HT1080 (cell line): ENCODE measurements at regions not wholly inside any gene's neighbourhood (a gene's known extent, or its start where the extent isn't known, plus 50 kb on each side); places are given as distances from the start of the nearest gene placed in this dataset.

Experiments
- DNase-seq: peaks from one replicate; pipeline ENCODE4 v3.0.0-alpha.2; 2015; ENCODE audit warnings: low read depth

DNA sequence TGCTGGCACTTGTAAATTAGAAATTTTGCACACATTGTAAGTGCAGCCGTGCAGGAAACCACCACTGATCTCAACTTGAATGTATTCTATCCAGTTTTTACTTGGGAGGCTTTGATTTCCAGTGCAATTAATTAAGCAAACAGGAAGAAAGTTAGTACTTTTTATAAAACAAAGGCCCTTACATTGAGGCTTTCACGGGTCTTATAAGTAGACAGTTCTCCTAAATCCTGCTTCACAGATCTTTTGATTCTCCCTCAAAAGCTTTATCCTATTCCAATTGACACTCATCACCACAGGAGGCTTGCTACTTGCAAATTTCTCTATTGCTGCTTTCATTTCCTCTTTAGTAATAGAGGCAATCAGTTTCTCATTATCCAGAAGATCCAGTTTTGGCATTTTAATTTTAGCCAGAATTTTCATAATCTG lies 90.1 kb downstream of the ERCC5 start:
- no peak for DNase-seq

DNA sequence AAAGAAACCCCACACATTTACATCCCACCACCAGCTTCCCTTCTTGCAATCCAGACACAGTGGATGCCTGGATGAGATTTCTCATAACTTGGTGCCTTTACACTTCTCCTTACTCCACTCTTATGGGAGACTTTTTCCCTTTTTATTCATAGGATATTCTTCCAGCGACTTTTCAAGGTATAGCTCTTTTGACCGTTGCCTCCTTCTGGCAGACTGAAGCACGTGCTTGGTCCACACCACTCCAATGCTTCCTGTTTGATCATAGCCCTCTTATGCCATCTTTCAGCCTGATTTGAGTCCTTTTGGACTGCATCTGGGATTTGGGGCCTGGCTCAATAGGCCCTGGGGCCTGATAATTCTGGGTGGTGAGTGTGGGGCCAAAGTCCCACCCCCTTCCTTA lies 87.7 kb downstream of the ERCC5 start:
- DNase-seq: no peak

DNA sequence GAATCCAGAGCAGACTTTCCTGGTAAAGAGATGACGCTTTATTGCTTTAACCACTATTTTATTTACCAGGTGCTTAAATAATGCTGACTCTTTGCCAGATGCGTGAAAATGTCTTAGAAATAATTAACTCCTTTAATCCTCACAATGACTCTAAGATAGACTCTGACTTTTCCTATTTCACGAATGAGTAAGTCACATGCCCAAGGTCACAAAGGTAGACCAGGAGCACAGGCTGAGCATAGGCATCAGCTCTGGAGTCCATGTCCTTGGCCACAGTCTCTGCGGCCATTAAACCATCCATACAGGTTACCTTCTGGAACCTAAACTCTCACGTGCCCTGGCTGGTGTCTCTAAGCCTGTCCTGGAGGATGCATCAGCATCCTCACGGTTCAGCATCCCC lies 87.3 kb downstream of the ERCC5 start:
- no peak for DNase-seq

DNA sequence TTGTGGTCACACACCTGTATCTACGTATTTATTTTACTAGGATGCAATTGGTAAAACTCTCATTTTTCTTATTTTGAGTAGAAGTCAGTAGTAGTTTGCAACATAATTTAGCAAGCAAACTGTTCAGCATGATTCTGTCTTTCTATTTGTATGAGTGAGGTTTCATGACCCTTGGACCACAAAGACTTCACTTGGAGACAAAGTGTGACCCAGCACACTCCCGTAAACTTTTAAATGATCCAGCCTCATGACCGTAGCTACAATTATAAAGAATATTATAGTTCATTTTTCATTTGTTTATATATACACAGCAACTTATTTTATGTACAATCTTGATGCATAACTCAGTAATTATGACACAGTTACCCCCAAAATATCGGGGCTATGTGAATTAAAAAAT lies 86.5 kb downstream of the ERCC5 start:
- no peak for DNase-seq

DNA sequence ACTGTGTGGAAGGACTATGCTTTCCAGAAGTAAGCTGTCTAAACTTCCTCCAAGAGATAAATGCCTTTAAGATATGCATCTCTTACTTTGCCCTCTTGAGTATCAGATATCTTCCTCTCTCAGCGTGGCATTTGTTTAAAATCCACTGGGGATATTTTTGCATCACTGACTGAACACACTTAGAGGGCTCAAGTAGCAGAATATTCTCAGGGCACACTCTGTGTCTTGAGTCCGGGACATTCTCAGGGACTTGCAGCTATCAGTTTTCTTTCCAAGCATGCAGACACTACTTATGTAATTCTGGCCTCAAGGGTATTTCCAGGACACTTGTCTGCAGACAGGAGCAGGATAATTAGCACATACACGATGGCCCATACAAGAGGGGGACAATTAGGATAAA lies 84.7 kb downstream of the ERCC5 start:
- DNase-seq: no peak

DNA sequence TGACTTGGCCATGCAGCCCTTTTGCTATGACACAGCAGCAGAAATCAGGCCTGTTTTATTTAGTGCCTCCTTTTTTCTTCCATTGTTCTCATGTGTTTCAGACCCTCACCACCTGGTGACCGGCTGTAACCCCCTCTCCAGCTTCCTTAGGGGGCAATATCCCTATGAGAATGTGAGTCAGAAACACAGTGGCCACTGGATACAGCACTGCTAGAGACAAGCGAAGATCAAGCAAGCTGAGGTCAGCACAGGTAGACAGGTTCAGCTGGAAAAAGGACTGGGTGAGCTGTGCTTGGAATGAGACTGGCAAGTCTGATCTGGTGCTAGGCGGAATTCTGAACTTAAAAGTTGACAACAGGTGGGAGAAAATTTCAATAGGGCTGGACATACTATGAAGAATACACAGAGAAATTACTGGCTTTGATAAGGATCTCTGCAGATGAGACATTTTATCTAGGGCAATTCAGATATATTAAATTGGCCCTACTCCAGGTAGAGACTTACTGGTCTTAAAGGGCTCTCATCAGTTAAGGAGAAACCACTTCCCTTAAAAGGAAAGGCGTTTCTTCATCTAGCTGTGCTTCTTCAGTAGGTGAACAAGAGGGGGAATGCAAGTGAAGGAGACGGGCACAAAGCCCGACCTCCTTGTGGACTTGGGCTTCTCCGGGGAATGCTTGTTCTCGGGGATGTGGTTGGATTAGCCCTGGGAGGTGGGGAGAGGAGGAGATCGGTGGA lies 83.3 kb downstream of the ERCC5 start:
- no peak for DNase-seq
